Tibial artery (tissue), 4 donors: ENCODE measurements at regions not wholly inside any gene's neighbourhood (a gene's known extent, or its start where the extent isn't known, plus 50 kb on each side); places are given as distances from the start of the nearest gene placed in this dataset.

ENCODE experiments used
- DNase-seq, 2 donors: peaks; one replicate each; pipeline ENCODE4 v3.0.0-alpha.2; 2019
- H3K27ac ChIP-seq, 2 donors: fragments of 200-600 bp; sonication (generic) in 1 of 2; 1 replicate in 1 of 2; 2 replicates in 1 of 2; pipeline ENCODE4 v1.5.1; 2018 to 2019; ENCODE audit warnings: mild to moderate bottlenecking in 1 of 2
- H3K27me3 ChIP-seq, 2 donors: fragments of 200-600 bp; sonication (generic) in 1 of 2; one replicate each; pipeline versions ENCODE4 v1.5.1 to v1.6.0; 2016 to 2019
- H3K36me3 ChIP-seq, 3 donors: fragments of 200-600 bp; sonication (generic) in 2 of 3; one replicate each; pipeline ENCODE4 v1.5.1; 2016 to 2019; ENCODE audit warnings: mild to moderate bottlenecking in 2 of 3
- H3K4me1 ChIP-seq, 4 donors: fragments of 200-600 bp; sonication (generic) in 2 of 4; 1 replicate in 3 of 4; 2 replicates in 1 of 4; pipeline ENCODE4 v1.5.1; 2016 to 2019
- H3K4me3 ChIP-seq, 2 donors: fragments of 200-600 bp; sonication (generic) in 1 of 2; 1 replicate in 1 of 2; 2 replicates in 1 of 2; pipeline ENCODE4 v1.5.1; 2018 to 2019; ENCODE audit warnings: mild to moderate bottlenecking in 2 of 2
- H3K9me3 ChIP-seq, 3 donors: fragments of 200-600 bp; sonication (generic) in 1 of 3; one replicate each; pipeline ENCODE4 v1.5.1; 2016 to 2019
- CTCF ChIP-seq, 2 experiments: fragments of 200-600 bp in 1 of 2; fragments of 450-650 bp in 1 of 2; IDR thresholded peaks; one replicate each; pipeline ENCODE4 v1.5.1; 2017 to 2019; ENCODE audit warnings: antibody characterized with exemption in 2 of 2, mild to moderate bottlenecking in 1 of 2, moderate library complexity in 1 of 2
- intact Hi-C: fragments of 100-400 bp; cut with DNase I; formaldehyde crosslinking; loops from one replicate; pipeline ENCODE4 v1.15.0; 2023; ENCODE audit warnings: low total_unique reads

DNA sequence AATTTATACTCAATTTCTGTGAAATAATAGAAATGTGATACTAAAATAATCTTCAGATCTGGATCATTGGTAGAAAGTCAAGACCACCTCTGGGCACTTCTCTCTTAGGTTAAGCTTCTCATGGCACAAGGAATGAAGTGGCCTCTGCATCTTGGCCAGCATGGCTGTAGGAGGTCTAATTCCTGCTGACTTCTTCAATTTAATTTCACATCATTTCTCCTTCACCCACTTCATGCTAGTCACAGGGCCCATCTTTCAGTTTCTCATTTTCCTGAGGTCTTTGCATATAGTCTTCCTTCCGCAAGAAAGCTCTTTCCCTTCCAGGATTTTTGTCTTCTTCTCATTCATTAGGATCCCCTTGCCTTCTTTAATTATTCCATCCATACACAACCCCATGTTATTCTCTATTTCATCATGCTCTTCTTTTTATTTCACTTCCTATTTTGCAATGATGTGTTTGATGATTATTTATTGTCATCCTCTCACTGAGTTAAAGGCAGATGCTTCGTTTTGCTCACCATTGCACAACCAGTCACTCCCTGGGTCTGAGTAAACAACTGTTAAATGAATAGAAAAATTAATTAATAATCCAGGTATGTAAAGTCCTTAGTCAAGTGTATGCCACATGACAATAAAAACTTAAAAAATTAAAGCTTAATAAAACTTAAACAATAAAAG, 397.4 kb downstream of the SPRY2 start:
- Histone ChIP-seq H3K27me3 (no peaks in the 10 kb centered on the region), H3K36me3 (no peaks in the 10 kb centered on the region), H3K27ac (no peak overlapping the region), H3K4me3 (no peak overlapping the region), H3K9me3 (no peaks in the 10 kb centered on the region), H3K4me1 (no peaks in the 10 kb centered on the region)
- no peak for TF ChIP-seq CTCF (IDR thresholded peaks at IDR 0.05)
- DNase-seq, result no peak
- intact Hi-C loops, result no loop called here

GRCh38 chr13:79941752-79942151, 399.2 kb downstream of the SPRY2 start:
- no peaks in the 10 kb centered on the region for H3K9me3 ChIP-seq
- intact Hi-C loops, result no loop called here
- H3K27ac ChIP-seq, result no peak overlapping the region
- TF ChIP-seq CTCF (IDR thresholded peaks at IDR 0.05), result no peak
- DNase-seq, result no peak
- H3K36me3 ChIP-seq, result no peaks in the 10 kb centered on the region
- no peaks in the 10 kb centered on the region for H3K27me3 ChIP-seq
- no peak overlapping the region for H3K4me3 ChIP-seq
- H3K4me1 ChIP-seq, result peaks cover 0 to 13% (median 12%) of the 10 kb centered on the region in 4 donors

DNA sequence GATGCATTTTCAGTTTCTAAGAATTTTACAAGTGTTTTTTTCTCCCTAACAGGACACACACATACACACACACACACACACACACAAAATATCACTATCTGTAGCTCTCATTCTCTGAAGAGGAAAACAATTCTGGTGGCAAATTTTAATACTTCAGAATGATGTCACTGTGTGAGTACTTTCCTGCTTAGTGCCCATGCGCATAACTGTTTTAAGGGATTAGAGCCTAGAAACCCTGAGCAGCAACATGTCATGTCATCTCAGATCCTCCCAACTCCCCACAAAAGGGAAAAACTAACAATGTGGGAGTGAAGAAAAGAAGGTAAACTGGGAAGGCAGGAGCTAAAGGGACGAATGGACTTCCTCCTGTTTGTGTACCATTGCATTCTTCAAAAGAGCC, 401.2 kb downstream of the SPRY2 start:
- intact Hi-C loops, result no loop called here

DNA sequence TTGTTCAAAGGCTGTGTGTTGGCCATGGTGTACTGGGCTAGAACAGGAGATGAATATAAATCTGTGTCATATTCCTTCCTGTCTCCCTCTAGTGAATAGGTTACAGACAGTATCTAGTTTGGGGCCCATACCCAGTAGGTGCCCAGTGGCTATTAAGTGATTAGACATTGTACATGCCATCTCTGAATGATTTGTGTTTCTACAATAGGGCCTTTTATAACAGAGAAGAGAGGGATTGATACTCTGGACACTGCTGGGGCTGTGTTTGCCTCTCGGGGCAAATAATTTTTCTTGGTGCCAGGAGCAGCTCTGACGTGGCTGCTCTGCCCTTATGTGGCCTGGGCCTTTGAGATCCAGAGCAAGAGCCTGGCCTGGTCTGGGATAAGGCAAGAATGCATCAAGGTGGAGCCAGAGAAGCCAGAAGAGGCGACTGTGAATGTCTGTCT, 403.1 kb downstream of the SPRY2 start:
- TF ChIP-seq CTCF (IDR thresholded peaks at IDR 0.05), result no peak
- Histone ChIP-seq H3K27ac (peak overlapping the region; percentile 66 to 77), H3K36me3 (no peaks in the 10 kb centered on the region), H3K4me3 (no peak overlapping the region), H3K4me1 (peaks cover 0 to 33% (median 15%) of the 10 kb centered on the region in 4 donors), H3K9me3 (no peaks in the 10 kb centered on the region), H3K27me3 (no peaks in the 10 kb centered on the region)
- DNase-seq, result no peak
- intact Hi-C loops, result no loop called here

More for the DNA sequence above, 401.2 kb downstream of the SPRY2 start:
- H3K4me3 ChIP-seq, result no peak overlapping the region
- no peak overlapping the region for H3K27ac ChIP-seq
- H3K27me3 ChIP-seq, result no peaks in the 10 kb centered on the region
- peaks cover 0 to 33% (median 15%) of the 10 kb centered on the region in 4 donors for H3K4me1 ChIP-seq
- DNase-seq, result no peak
- no peaks in the 10 kb centered on the region for H3K9me3 ChIP-seq
- no peak for TF ChIP-seq CTCF (IDR thresholded peaks at IDR 0.05)
- no peaks in the 10 kb centered on the region for H3K36me3 ChIP-seq

- no peak for DNase-seq
- peak overlapping the region; percentile 66 to 77 for H3K27ac ChIP-seq
- H3K4me3 ChIP-seq, result no peak overlapping the region
- no peaks in the 10 kb centered on the region for H3K27me3 ChIP-seq
- H3K36me3 ChIP-seq, result no peaks in the 10 kb centered on the region
- peaks cover 0 to 33% (median 15%) of the 10 kb centered on the region in 4 donors for H3K4me1 ChIP-seq
- no peaks in the 10 kb centered on the region for H3K9me3 ChIP-seq
- intact Hi-C loops, result no loop called here
- no peak for TF ChIP-seq CTCF (IDR thresholded peaks at IDR 0.05)
Observed at GRCh38 chr13:79937311-79937710, 403.6 kb downstream of the SPRY2 start.
